GM18861 (cell line): ENCODE measurements at regions not wholly inside any gene's neighbourhood (a gene's known extent, or its start where the extent isn't known, plus 50 kb on each side); places are given as distances from the start of the nearest gene placed in this dataset.

ENCODE experiments used
- ATAC-seq: cut with Tn5 transposase; IDR thresholded peaks from one replicate; pipeline ENCODE4 v1.9.1; 2021; ENCODE audit not compliant: unreplicated experiment

GRCh38 chr14:62631176-62631575 is 414.1 kb downstream of the KCNH5 start:
- ATAC-seq: no peak

- no peak for ATAC-seq
These were observed 412.5 kb downstream of the KCNH5 start for GRCh38 chr14:62632771-62633170.

- ATAC-seq: no peak
These were observed 399.6 kb downstream of the KCNH5 start for GRCh38 chr14:62645649-62646048.
